GM19467 (cell line): ENCODE measurements at regions not wholly inside any gene's neighbourhood (a gene's known extent, or its start where the extent isn't known, plus 50 kb on each side); places are given as distances from the start of the nearest gene placed in this dataset.

ENCODE experiments used
- ATAC-seq: cut with Tn5 transposase; IDR thresholded peaks from one replicate; pipeline ENCODE4 v1.9.1; 2021; ENCODE audit warnings: mild to moderate bottlenecking, moderate library complexity; ENCODE audit not compliant: unreplicated experiment

- ATAC-seq = no peak
Observed at GRCh38 chr11:80502511-80502910, 1061.7 kb upstream of the TENM4 start.

GRCh38 chr11:80495116-80495515 is 1054.3 kb upstream of the TENM4 start:
- no peak for ATAC-seq

GRCh38 chr11:80487952-80488351 is 1047.1 kb upstream of the TENM4 start:
- no peak for ATAC-seq

- no peak for ATAC-seq
Observed at GRCh38 chr11:80486678-80487077, 1045.8 kb upstream of the TENM4 start.

GRCh38 chr11:80477178-80477577 is 1036.3 kb upstream of the TENM4 start:
- ATAC-seq = no peak

GRCh38 chr11:80473562-80473961 is 1032.7 kb upstream of the TENM4 start:
- ATAC-seq = peak; percentile 76

GRCh38 chr11:80469871-80470270 is 1029.0 kb upstream of the TENM4 start:
- no peak for ATAC-seq

GRCh38 chr11:80466570-80466969 is 1025.7 kb upstream of the TENM4 start:
- ATAC-seq = no peak

GRCh38 chr11:80462211-80462610 is 1021.4 kb upstream of the TENM4 start:
- no peak for ATAC-seq

- no peak for ATAC-seq
Observed at GRCh38 chr11:80458376-80458775, 1017.5 kb upstream of the TENM4 start.

- no peak for ATAC-seq
Observed at GRCh38 chr11:80457823-80458222, 1017.0 kb upstream of the TENM4 start.

GRCh38 chr11:80455818-80456217 is 1015.0 kb upstream of the TENM4 start:
- ATAC-seq = no peak

- no peak for ATAC-seq
Observed at GRCh38 chr11:80451105-80451504, 1010.3 kb upstream of the TENM4 start.

GRCh38 chr11:80448709-80449108 is 1007.9 kb upstream of the TENM4 start:
- no peak for ATAC-seq

GRCh38 chr11:80443177-80443576 is 1002.3 kb upstream of the TENM4 start:
- no peak for ATAC-seq

- ATAC-seq = no peak
Observed at GRCh38 chr11:80441821-80442220, 1001.0 kb upstream of the TENM4 start.

GRCh38 chr11:80440835-80441234 is 1000.0 kb upstream of the TENM4 start:
- no peak for ATAC-seq

GRCh38 chr11:80436547-80436946 is 995.7 kb upstream of the TENM4 start:
- ATAC-seq = no peak

GRCh38 chr11:80435345-80435744 is 994.5 kb upstream of the TENM4 start:
- no peak for ATAC-seq

GRCh38 chr11:80432057-80432456 is 991.2 kb upstream of the TENM4 start:
- ATAC-seq = no peak

GRCh38 chr11:80424012-80424695 is 983.3 kb upstream of the TENM4 start:
- no peak for ATAC-seq

- ATAC-seq = no peak
Observed at GRCh38 chr11:80420374-80420773, 979.5 kb upstream of the TENM4 start.

GRCh38 chr11:80417681-80418080 is 976.9 kb upstream of the TENM4 start:
- no peak for ATAC-seq
